HG03196 (cell line): ENCODE measurements at regions not wholly inside any gene's neighbourhood (a gene's known extent, or its start where the extent isn't known, plus 50 kb on each side); places are given as distances from the start of the nearest gene placed in this dataset.

Experiments used
- ATAC-seq: cut with Tn5 transposase; IDR thresholded peaks from one replicate; pipeline ENCODE4 v1.9.1; 2021; ENCODE audit not compliant: unreplicated experiment

DNA sequence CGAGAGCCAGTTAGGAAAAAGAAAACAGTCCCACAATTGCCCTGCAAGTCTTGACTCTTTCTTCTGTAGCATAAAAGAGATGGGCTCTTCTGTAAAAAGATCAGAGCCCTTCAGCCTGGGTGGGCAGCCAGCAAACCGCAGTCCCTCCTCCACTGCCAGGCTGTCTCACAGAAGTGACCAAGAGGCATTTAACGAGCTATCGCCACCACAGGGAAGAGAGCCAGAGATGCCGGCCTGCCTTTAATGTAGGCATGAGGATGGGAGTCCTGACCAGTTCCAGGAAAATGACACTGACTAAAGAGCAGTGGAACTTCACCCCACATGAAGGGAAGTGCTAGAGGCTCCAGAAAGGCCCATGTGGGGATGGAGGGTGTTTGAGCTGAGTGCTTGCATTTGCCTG, 264.6 kb downstream of the NDUFS4 start:
- no peak for ATAC-seq

DNA sequence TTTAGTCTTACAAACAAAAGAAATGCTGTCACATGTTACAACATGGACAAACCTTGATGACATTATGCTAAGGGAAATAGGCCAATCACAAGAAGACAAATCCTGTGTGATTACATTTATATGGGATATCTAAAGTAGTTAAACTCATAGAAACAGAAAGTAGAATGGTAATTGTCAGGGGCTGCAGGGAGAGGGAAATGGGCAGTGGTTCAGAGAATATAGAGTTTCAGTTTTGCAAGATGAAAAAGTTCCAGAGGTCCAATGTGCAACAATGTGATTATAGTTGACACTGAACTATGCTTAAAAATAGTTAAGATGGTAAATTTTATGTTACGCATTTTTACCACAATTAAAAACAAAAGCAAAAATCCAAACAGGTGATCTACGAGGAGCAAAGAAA, 265.5 kb downstream of the NDUFS4 start:
- no peak for ATAC-seq

DNA sequence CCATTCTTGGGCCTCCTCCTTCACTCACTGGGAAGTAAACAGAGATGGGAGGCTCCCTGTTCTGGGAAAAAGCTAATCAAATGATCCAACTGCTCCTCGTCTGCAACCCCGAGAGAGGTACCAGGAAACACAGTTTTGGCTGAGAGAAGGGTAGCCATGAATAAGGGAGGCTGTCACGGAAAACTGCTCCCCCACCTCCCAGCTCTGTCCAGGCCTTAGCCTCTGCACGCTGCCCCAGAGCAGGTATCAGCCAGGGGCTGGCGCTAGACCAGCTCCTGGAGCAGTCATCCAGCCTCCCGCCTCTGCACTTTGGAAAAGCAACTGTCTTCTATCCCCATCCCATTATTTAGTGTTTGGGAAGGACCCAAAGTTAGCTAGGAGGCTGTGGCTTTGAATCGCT, 266.1 kb downstream of the NDUFS4 start:
- no peak for ATAC-seq

DNA sequence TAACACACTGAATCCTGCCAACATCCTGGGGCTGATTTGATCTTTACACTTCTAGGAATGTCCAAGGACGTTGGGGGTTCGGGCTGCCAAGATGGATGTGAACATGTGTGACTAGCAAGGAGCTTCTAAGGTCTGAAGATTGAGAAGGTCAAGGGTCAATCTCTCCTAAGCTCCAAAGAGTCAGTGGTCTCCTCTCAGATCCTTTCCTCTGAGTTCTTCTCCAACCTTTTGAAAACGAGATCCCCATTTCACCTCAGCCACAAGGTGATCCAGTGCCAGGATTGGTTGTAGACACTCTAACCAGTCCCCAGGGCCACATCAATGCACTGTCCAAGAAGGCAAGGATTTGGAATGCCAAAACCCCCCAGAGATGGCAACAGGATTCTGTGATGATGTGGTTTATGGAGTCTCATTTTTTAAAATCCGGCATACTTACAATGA, 266.8 kb downstream of the NDUFS4 start:
- ATAC-seq: no peak

DNA sequence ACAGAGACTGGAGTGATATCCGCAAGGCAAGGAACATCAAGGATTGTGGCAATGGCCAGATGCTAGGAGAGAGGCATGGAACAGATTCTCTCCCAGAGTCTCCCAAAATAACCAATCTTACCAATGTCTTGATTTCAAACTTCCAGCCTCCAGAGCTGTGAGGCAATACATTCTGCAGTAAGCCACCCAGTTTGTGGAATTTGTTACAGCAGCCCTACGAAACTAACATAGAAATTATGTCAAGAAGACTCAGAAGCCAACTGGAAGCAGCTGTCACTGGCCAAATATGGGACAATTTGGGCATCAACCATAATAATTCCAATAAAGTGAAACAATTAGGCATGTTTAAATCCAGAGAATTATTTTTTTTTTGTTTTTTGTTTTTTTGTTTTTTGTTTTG, 271.1 kb downstream of the NDUFS4 start:
- no peak for ATAC-seq
